ENCODE measurements at regions not wholly inside any gene's neighbourhood (a gene's known extent, or its start where the extent isn't known, plus 50 kb on each side); places are given as distances from the start of the nearest gene placed in this dataset.

DNA sequence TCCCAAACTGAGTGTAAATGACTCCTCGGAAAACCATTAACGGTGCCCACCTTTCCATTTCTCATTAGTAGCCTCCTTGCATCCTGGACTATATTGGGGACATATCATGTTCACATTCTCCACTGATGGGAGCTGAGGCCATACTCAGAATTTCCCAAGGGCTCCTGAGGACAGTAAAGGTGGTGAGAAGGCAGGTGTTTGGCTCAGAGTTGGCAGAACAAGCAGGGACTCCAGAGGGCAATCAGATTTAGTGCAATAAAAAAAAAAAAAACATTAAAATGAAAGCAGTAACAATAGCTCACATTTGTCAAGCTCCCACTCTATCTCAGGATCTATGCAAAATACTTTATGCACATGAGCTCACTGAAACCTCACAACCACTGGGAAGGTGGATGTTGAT is 401.4 kb downstream of the MAFB start:
- Mint-ChIP-seq H3K4me1 (peaks cover 2% of the 10 kb centered on the region), H3K36me3 (no peaks in the 10 kb centered on the region)

DNA sequence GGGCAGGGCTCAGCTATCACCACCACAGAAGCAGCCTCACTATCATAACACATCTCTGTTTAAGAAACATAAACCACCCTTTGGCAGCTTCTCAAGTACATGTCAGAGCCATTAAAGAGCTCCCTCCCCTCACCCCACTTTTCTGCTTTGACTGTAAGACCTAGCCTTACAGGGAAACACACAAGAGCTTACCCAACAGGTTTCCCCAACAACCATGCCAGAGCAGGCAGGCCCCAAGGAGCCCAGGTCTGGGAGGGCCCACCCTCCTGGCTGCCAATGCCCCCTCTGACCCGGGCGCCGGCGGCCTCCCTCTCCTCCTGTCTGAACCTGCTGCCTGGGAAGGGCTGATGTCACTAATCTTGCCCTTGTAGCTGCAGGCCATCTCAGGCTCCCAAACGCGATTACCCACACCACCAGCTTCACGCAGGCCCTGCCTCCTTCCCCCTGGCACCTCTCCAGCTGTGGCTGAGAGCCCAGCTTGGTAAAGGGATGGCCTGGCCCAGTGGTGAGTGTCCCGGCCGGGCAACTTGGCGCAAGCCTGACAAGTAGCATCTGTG is 402.0 kb downstream of the MAFB start:
- Mint-ChIP-seq H3K27ac (peak overlapping the region in 1 of 7 donors; percentile 15), H3K4me1 (peaks cover 3% of the 10 kb centered on the region), H3K36me3 (no peaks in the 10 kb centered on the region), H3K27me3 (ENCODE audit: low read depth in 3 of 3) (peaks cover 16 to 35% (median 24%) of the 10 kb centered on the region in 3 donors), H3K4me3 (peak overlapping the region in 1 of 2 donors; percentile 30), H3K9me3 (peaks cover 0 to 4% (median 0%) of the 10 kb centered on the region in 7 donors)
- Histone ChIP-seq H3K9ac (ENCODE audit: insufficient read depth, low read length, poor library complexity, severe bottlenecking) (no peak overlapping the region), H3K9me3 (replicated peaks in 1 of 2; ENCODE audit: control insufficient read depth in 1 of 2, insufficient read depth in 1 of 2, low read length in 2 of 2) (no peaks in the 10 kb centered on the region), H4K20me1 (ENCODE audit: insufficient read depth, low read length) (no peaks in the 10 kb centered on the region), H3K27ac (ENCODE audit: low read depth in 1 of 2, low read length in 2 of 2) (no peak overlapping the region), H3K36me3 (replicated peaks in 1 of 2; ENCODE audit: control insufficient read depth in 1 of 2, insufficient read depth in 2 of 2, low read length in 2 of 2) (no peaks in the 10 kb centered on the region), H3K79me2 (ENCODE audit: insufficient read depth, low read length) (no peaks in the 10 kb centered on the region), H3K27me3 (ENCODE audit: control insufficient read depth in 2 of 2, insufficient read depth in 2 of 2, low read length in 2 of 2) (peaks cover 10 to 15% of the 10 kb centered on the region in 2 donors), H3K4me3 (replicated peaks in 1 of 3; ENCODE audit: low read depth in 2 of 3, low read length in 3 of 3) (no peak overlapping the region), H3K4me1 (ENCODE audit: control insufficient read depth in 1 of 2, insufficient read depth in 2 of 2, low read length in 2 of 2) (no peaks in the 10 kb centered on the region), H3K4me2 (replicated peaks; ENCODE audit: extremely low read depth, low read length, poor library complexity, severe bottlenecking) (no peak overlapping the region), H2AFZ (ENCODE audit: insufficient read depth, low read depth, low read length, poor library complexity, severe bottlenecking) (no peak overlapping the region)
- WGBS (ENCODE audit: insufficient coverage): 89% methylated on average over 10 of the region's 10 CpGs
- intact Hi-C loops (cut with micrococcal nuclease): no loop called here
- TF ChIP-seq, protein P1, sequence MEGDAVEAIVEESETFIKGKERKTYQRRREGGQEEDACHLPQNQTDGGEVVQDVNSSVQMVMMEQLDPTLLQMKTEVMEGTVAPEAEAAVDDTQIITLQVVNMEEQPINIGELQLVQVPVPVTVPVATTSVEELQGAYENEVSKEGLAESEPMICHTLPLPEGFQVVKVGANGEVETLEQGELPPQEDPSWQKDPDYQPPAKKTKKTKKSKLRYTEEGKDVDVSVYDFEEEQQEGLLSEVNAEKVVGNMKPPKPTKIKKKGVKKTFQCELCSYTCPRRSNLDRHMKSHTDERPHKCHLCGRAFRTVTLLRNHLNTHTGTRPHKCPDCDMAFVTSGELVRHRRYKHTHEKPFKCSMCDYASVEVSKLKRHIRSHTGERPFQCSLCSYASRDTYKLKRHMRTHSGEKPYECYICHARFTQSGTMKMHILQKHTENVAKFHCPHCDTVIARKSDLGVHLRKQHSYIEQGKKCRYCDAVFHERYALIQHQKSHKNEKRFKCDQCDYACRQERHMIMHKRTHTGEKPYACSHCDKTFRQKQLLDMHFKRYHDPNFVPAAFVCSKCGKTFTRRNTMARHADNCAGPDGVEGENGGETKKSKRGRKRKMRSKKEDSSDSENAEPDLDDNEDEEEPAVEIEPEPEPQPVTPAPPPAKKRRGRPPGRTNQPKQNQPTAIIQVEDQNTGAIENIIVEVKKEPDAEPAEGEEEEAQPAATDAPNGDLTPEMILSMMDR (IDR thresholded peaks at IDR 0.05): no peak
- DNase-seq: no peak

More for the DNA sequence above, 401.4 kb downstream of the MAFB start:
- H3K36me3 ChIP-seq (replicated peaks in 1 of 2; ENCODE audit: control insufficient read depth in 1 of 2, insufficient read depth in 2 of 2, low read length in 2 of 2): no peaks in the 10 kb centered on the region
- no peak overlapping the region for H3K4me3 ChIP-seq (replicated peaks in 1 of 3; ENCODE audit: low read depth in 2 of 3, low read length in 3 of 3)
- WGBS (ENCODE audit: insufficient coverage): no CpG with 5 or more reads among the region's 2 CpGs
- Mint-ChIP-seq H3K27ac (no peak overlapping the region), H3K27me3 (ENCODE audit: low read depth in 3 of 3) (peaks cover 13 to 32% (median 24%) of the 10 kb centered on the region in 3 donors), H3K4me3 (no peak overlapping the region), H3K9me3 (no peaks in the 10 kb centered on the region)
- H3K4me2 ChIP-seq (replicated peaks; ENCODE audit: extremely low read depth, low read length, poor library complexity, severe bottlenecking): no peak overlapping the region
- H2AFZ ChIP-seq (ENCODE audit: insufficient read depth, low read depth, low read length, poor library complexity, severe bottlenecking): no peak overlapping the region
- peaks cover 10 to 15% of the 10 kb centered on the region in 2 donors for H3K27me3 ChIP-seq (ENCODE audit: control insufficient read depth in 2 of 2, insufficient read depth in 2 of 2, low read length in 2 of 2)
- H3K9me3 ChIP-seq (replicated peaks in 1 of 2; ENCODE audit: control insufficient read depth in 1 of 2, insufficient read depth in 1 of 2, low read length in 2 of 2): no peaks in the 10 kb centered on the region
- no peak overlapping the region for H3K9ac ChIP-seq (ENCODE audit: insufficient read depth, low read length, poor library complexity, severe bottlenecking)
- H3K27ac ChIP-seq (ENCODE audit: low read depth in 1 of 2, low read length in 2 of 2): no peak overlapping the region
- no peak for DNase-seq
- intact Hi-C loops (cut with micrococcal nuclease): no loop called here
- H3K79me2 ChIP-seq (ENCODE audit: insufficient read depth, low read length): no peaks in the 10 kb centered on the region
- no peaks in the 10 kb centered on the region for H4K20me1 ChIP-seq (ENCODE audit: insufficient read depth, low read length)
- TF ChIP-seq, protein P1 (IDR thresholded peaks at IDR 0.05): no peak
- no peaks in the 10 kb centered on the region for H3K4me1 ChIP-seq (ENCODE audit: control insufficient read depth in 1 of 2, insufficient read depth in 2 of 2, low read length in 2 of 2)
